HG02610 (cell line): ENCODE measurements at regions not wholly inside any gene's neighbourhood (a gene's known extent, or its start where the extent isn't known, plus 50 kb on each side); places are given as distances from the start of the nearest gene placed in this dataset.
A peak's percentile ranks its signal among the peaks of the same experiment; 100 is the strongest.
"Not testable (repeated sequence)": the region's sequence is repeated elsewhere in the genome, so short reads cannot be mapped to it uniquely, and the experiment has no call there.

ENCODE experiments used
- ATAC-seq: cut with Tn5 transposase; IDR thresholded peaks from one replicate; pipeline ENCODE4 v1.9.1; 2021; ENCODE audit warnings: mild to moderate bottlenecking, moderate library complexity; ENCODE audit not compliant: unreplicated experiment

DNA sequence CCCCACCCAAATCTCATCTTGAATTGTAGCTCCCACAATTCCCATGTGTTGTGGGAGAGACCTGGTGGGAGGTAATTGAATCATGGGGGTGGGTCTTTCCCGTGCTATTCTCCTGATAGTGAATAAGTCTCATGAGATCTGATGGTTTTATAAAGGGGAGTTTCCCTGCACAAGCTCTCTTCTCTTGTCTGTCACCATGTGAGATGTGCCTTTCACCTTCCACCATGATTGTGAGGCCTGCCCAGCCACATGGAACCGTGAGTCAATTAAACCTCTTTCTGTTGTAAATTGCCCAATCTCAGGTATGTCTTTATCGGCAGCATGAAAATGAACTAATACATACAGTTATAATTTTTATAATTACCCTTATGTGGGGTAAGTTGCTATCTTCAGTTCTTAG is 952.3 kb upstream of the PCDH20 start:
- not testable (repeated sequence) for ATAC-seq

DNA sequence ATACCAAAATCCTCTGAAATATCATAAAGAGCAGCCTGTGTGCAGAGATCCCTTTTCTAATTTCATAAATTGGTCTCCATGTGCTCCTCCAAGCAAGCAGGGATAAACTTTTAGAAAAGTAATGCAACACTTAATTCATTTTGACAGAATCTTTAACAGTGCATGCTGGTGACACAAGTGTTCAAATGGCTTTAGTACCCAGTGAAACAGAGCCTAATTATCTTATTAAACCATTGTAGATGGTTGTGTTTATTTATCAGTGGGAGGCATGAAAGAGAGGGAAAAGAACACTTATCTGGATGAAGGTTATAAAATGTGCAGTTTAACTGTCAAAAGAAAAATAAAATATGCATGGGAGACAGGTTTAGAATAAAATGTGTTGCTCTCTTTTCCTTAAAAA is 945.0 kb upstream of the PCDH20 start:
- no peak for ATAC-seq

- no peak for ATAC-seq
These were observed 942.9 kb upstream of the PCDH20 start for GRCh38 chr13:62358646-62358932.

DNA sequence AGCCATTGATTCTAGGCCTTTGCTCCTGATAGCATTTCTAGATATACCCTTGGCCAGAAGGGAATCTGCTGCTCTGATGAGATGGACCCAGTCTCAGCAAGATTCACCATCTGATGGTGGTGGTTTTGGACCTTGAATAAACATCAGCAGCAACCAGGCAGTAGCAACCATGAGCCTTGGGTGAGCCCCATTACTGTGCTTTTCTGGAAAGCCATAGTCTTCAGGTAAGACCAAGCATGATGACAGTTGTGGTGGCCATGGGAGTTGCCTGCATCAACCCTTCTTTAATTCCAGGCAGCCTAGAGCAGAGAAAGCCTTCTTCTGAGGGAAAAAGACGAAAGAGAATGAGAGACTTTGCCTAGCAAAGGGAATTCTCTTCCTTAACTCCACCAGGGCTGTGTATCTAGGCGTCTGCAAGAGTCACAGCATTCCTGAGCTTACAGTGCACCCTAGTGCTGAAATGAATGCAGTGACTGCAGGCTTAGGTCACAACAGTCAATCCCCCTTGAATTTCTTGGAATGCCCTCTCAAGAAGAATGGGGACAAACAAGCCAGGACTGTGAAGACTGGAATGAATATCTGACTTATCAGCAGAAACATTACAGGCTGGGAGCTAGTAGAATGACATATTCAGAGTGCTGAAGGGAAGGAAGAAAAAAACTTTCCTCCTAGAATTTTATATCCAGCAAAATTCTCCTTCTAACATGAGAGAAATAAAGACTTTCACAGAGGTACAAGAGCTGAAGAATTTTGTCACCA is 942.4 kb upstream of the PCDH20 start:
- peak; percentile 95 for ATAC-seq

- ATAC-seq = no peak
These were observed 941.3 kb upstream of the PCDH20 start for GRCh38 chr13:62356977-62357376.

- no peak for ATAC-seq
These were observed 921.6 kb upstream of the PCDH20 start for GRCh38 chr13:62337109-62337880.

GRCh38 chr13:62336507-62336906 is 920.9 kb upstream of the PCDH20 start:
- no peak for ATAC-seq

- ATAC-seq = no peak
These were observed 917.8 kb upstream of the PCDH20 start for GRCh38 chr13:62333466-62333865.

GRCh38 chr13:62331384-62331783 is 915.7 kb upstream of the PCDH20 start:
- no peak for ATAC-seq

DNA sequence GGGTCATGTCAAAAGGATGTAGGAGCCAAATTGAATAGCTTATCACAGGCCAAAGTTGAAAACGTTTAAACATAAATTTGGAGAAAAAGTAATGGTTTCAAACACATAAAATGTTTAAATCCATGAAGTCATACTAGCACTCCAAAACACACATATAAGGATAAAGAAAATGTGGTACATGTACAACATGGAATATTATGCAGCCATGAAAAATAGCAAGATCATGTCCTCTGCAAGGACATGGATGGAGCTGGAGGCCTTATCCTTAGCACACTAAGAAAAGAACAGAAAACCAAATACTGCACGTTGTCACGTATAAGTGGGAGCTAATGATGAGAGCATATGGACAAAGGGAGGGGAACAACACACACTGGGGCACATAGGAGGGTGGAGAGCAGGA is 911.7 kb upstream of the PCDH20 start:
- no peak for ATAC-seq

- ATAC-seq = no peak
These were observed 909.2 kb upstream of the PCDH20 start for GRCh38 chr13:62324842-62325241.

DNA sequence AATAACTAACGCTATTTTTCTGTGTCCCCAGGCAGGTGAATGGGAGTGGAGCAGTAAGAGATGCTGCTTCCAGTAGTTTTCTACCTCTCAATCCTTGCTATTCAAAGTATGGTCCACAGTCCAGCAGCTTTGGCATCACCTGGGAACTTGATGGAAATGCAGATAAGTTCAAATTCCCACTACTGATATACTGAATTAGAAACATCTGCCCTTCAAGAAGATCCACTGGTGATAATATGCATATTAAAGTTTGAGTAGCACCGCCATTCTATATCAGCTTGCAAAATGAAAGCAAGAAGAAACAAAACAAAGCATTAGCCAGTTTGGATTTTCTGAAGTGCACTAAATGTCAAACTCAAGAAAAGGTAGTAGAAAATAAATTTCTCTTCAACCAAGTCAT is 906.2 kb upstream of the PCDH20 start:
- no peak for ATAC-seq

DNA sequence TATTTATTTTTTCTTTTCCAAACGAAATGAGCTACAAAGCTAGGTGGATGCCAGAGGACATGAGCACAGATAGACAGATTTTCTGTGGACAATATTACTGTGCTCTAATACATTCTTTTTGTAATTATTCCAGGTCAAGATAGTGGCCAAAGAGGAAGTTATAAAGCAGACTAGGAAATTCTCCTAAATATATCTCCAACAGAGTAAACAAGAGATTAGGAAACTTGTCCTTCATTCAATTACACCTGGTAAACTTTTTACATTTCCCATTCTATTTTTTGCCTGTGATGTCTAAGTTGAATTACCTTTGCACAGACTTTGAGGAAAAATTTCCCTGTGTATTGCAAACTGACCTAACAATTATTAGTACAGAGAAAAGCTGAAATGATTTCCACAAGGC is 905.5 kb upstream of the PCDH20 start:
- no peak for ATAC-seq

GRCh38 chr13:62320129-62321108 is 904.8 kb upstream of the PCDH20 start:
- ATAC-seq = peak; percentile 84

GRCh38 chr13:62309904-62310303 is 894.3 kb upstream of the PCDH20 start:
- no peak for ATAC-seq

GRCh38 chr13:62305756-62306155 is 890.1 kb upstream of the PCDH20 start:
- ATAC-seq = peak; percentile 98

GRCh38 chr13:62302341-62302740 is 886.7 kb upstream of the PCDH20 start:
- no peak for ATAC-seq

- no peak for ATAC-seq
These were observed 884.3 kb upstream of the PCDH20 start for GRCh38 chr13:62299988-62300387.

DNA sequence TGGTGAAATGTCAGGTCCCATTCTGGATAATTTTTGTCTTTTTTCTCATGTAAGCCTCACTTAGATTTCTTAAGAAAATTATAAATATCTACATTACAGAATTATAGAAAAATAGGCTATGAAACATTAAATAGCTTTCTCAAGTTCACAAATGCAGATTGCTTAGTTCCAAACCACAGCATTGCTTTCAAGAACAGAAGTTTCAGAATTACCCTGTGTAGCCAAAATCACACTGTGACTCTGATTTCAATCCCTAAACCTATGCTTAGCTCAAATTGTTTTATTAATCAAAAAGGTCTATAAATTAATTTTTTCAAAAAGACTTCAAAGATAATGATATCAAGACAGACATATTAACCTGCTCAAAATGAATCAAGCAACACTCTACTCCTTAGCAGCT is 881.2 kb upstream of the PCDH20 start:
- no peak for ATAC-seq

DNA sequence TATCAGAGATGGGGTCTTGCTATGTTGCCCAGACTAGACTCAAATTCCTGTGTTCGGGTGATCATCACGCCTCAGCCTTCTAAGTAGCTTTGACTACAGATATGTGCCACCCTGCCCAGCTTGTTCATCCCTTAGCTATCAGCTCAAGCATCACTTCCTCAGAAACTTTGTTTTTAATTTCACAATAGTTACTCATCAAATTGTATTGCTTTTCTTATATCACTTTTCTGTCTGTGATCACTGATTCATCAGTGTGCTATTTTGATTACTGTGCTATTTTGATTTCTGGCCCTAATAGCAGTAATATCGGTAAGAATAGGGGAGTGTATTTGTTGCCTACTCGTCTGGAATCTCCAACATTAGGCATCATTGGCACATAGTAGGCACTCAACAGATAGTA is 878.6 kb upstream of the PCDH20 start:
- ATAC-seq = no peak

DNA sequence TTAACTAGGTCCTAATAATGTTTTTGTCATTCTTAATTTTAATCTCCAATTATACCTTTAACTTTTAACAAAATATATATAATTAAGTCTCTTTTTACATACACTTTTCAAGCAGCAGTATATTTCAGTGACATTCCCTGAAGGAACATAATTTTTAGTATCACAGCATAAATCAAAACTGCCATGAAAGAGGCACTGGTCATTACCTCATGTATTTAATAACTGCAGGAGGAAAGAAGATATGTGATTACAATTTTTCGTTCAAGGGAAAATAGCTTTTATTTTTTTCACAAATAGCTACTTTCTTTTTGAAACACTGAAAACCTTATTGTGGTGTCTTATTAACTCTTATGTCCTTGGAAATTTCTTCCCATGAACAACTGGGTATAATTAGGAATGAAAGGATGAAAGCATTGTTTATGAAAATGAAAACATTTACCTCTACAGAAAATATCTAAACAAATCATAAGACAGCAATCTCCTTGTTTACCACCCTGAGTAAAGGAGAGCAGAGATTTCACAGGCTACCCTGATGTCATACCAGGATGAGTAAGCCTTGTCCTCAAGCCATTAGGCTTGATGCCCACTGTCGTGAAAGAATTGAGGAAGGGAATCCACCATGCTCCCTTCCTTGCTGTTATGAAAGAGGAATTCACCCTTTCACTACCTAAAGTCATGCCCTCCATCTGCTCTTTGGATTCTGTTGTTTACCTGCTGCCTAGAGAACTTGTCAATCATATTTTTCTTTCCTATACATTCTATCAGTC is 877.2 kb upstream of the PCDH20 start:
- peak; percentile 74 for ATAC-seq
